GM18861 (cell line): ENCODE measurements at regions not wholly inside any gene's neighbourhood (a gene's known extent, or its start where the extent isn't known, plus 50 kb on each side); places are given as distances from the start of the nearest gene placed in this dataset.
A peak's percentile ranks its signal among the peaks of the same experiment; 100 is the strongest.

Experiments
- ATAC-seq: cut with Tn5 transposase; IDR thresholded peaks from one replicate; pipeline ENCODE4 v1.9.1; 2021; ENCODE audit not compliant: unreplicated experiment

DNA sequence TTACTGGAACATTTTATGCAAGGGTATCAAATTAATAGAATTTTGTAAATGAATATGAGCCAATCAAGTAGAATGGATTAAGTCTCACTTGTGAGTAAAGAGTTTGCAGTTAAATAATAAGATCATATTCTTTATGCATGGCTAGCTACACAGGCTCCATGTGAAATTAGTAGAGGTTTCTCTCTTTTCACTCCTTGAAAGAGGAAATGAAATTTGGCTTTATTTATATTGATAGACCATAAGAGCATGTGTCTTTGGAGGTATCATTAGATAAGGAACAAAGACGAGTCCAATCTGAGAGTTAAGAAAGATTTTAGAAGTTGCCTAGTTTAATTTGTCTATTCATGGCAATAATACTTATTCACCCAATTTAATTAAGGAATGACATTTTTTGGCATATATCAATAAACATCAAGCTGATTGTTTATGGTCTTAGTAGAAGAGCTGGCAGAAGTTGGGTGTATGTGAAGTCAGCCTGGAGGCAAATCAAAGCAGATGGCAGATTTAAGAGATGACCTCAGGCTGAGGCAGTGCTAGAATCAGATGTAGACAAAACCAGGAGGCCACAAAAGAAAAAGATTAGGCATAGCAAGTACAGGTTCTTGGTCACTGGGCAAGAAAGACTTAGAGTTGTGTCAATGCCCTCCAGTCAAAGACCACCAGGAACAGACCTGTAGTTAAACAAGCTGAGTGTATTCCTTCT is 406.5 kb upstream of the ARHGEF26 start:
- ATAC-seq: no peak

DNA sequence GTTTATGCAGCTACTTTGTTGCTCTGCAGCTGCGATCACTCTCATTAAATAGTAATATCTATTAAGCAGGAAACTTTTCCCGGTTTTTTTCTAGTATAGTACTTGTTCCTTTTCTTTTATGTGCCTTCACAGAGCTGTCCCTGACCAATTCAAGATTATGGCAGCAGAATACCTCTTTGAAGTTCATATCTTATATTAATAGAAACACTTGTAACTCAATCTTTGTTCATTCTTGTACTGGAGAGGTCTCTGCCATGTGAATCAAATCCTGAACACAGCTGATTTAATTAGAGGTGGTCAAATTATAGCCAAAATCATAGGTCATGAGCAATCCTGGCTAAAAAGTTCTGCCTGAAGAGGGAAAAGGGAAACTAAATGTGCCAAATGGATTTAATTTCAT is 399.0 kb upstream of the ARHGEF26 start:
- ATAC-seq: no peak

DNA sequence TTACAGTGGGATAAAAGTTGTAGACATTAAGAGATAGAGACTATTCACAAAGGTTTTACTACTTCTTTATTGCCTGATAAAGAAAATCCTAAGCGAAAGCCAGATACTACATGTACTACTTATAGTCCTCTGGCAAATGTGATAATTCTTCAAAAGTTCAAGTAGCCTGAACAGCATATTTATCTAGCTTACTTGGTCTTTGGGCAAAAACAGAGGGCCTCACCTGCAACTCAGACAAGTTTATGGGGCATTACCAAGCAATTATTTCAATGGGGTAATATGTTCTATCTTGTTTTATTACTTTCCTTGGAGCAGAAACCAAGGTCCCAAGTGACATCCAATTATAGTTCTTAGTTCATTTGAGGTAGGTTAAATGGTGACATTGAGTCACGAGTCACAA is 390.1 kb upstream of the ARHGEF26 start:
- ATAC-seq: no peak

DNA sequence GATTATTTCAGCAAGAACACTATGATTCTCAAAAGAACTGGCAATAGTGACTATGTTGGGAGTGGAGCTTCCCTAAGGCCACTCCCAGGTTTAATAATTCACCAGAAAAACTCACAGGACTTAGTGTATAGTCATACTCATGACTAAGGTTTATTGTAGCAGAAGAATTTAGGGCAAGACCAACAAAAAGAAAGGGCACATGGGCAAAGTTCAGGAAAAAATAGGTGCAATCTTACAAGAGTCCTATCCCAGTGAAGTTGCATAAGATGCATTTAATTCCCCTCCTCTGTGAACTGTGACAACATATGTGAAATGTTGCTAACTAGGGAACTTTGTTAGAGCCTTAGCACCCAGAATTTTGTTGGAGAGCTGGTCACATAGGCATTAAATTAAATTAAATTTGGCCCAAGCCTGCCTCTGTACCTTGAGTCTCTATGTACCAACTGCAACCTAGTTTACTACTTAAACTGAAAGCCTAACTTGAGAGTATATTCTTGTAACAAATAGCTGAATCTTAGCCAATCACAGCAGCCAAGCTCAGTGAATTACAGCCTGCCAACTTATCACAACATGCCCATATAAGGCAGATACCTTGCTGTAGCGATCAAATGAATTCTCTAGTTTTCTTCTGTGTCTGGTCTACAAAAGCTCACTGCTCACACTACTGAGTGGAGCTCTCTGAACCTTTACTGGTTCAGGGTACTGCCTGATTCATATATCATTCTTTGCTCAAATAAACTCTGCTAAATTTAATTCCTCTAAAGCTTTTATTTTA is 386.2 kb upstream of the ARHGEF26 start:
- ATAC-seq: no peak

DNA sequence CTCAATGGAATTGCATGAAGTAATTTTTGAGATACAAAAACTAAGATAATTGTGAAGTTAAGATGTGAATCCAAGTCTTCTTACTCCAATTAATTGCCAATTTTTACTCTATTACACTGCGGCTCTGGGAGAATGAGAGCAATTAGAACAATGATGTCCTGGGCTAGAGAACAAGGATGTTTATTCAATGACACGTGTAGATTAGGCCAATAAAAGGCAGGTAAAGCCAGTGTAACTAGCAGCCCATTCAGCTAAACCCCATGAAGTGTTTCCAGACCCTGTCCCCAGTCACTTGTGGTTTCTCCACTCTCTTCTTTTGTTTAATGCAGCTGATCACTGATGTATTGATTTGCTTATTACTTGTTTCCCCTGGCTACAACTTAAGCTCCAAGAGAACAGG is 381.1 kb upstream of the ARHGEF26 start:
- ATAC-seq: no peak

DNA sequence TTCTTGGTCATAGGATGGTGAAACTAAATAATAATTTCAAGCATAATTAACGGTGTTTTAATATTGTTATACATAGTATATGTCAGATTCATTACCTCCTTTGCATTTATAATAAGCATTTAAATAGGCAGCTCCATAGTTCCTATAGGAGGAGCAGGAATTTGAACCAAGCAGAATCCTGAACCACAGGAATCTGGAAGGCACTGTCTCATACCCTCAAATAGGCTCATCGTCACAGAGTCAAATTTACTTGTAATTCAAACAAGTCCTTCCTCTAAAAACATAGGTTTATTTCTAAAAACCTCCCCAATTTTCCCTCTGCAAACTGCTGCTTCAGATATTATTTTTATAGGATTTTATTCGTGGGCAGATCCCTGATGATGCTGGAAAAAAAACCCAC is 376.3 kb upstream of the ARHGEF26 start:
- ATAC-seq: no peak

DNA sequence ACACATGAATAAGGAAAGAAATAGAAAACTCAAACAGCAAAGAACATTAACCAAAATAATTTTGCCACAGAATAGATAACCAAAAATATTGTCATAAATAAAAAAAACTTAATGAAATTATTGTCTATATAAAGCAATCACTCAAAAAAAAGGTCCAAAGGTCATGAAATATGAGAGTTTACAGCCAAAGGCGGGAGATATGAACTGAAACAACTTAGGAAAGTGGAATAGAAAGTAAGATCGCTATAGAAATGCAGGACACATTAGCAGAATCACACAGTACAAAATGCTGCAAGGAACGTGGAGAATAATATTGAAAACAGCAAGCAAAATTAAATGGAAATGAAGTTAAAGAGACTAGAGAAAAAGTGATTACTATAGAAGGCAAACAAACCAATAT is 375.0 kb upstream of the ARHGEF26 start:
- no peak for ATAC-seq

DNA sequence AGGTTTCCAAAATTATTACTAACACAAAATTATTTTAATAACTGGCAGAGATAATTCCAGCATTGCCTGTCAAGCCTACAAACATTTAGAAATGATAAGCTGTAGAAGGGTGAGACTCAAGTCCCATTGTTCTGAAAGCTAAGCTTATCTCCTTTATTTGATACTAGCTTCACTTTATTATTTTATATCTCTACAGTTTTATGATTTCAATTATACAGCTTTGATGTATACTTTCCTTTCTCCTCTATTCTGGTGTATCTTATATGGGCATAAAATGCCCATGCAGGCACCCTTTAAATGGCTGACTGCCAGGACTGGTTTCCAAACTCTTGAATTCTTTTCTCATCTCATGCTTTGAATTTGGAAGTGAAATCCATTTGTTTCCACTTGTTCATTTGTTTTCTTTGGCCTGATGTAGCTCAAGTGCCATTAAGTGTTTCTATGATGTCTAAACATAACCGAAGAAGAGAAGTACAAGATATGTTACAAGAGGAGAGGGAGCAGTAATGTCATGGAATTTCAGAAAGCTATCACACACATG is 372.1 kb upstream of the ARHGEF26 start:
- no peak for ATAC-seq

DNA sequence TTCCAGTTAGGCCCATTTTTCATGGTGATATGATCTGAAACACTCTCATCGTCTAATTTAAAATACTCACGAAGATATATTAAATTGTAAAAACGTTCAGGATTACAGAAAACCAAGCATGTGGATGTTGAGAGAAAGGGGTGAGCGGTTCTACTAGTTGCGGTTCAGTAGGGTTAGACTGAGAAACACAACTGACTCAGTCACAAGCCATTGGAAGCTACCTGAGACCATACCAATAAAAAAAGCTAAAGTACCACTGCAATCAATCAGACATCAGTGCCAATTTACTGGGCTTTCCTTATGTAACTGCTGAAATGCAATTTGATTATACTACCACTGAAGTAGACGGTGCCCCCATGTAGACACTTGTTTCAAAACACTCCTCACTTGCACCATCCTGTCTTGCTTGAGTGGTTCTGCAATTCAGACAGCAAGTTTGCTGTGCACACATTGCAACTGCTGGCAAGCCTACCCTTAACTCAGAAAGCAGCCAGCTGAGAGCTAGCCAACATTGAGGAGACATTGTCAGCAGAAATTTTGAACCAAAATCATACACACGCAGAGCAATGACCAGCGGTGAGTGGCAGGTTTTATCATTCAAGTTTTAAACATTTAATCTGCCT is 368.7 kb upstream of the ARHGEF26 start:
- ATAC-seq: no peak

DNA sequence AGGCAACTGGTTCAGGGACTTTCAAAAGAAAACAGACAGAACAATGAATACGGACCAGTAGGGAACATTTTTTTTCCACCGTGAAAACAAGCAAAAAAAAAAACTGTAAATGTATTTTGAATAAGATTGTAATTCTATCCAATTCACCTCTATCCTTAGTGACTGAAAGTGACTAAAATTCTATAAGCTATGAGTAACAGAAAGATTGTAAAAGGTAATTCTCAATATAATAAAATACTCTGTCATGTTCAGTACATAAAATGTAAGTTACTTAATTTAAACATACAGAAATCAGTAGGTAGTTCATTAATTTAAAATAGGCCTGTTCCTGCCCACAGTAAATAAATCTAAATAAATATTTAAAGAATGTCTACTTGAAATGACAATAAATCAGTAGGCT is 368.2 kb upstream of the ARHGEF26 start:
- ATAC-seq: no peak

DNA sequence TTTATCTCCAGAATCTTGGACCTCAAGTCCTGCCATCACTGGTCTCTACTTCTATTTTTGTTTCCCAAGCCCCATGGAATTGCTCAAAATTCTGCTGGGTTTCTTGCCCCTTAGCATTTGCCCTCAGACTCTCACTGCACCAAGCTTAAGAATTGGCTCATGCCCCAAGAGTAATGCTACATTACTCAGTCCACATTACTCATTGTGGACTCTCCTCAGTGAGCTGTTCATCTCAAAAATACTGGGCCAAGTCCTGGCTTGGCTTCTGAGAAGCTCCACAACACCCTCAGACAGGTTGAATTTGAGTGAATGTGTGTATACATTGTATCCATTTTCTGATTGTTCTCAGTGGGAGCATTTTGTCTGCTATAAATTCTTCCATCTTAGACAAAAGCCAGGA is 364.4 kb upstream of the ARHGEF26 start:
- ATAC-seq: no peak

DNA sequence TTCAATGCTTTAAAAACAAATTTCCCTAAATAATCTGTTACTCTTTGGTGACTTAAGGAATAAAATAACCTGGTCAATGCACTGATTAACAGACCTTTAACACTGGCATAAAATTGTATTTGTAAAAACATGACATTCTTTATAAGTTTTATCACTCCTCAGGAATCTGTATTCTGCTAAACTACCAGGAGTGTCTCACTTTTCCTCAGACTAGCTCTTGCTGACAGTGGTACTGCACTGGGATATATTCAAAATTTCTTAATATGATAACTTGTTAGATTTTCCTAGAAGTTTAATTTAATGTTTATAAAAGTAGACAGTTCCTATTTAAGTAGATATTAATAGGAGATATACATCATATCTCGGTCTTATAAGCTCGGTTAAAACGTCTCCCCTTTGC is 363.4 kb upstream of the ARHGEF26 start:
- no peak for ATAC-seq

DNA sequence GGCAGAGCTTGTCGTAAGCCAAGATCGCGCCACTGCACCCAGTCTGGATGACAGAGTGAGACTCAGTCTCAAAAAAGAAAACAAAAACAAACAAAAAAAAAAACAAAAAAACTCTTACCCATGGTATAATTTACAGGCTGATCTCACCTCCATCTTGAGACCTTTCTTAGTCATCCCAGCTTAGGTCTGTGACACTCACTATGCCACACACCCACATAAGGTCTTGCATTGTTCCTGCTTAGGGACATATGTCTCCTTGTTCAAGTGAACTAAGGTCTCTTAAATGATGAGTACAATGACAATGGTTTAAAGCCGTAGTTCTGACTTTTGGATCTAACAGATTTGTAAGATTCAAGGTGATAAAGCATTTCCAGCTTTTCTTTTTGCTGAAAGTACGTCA is 360.2 kb upstream of the ARHGEF26 start:
- no peak for ATAC-seq

DNA sequence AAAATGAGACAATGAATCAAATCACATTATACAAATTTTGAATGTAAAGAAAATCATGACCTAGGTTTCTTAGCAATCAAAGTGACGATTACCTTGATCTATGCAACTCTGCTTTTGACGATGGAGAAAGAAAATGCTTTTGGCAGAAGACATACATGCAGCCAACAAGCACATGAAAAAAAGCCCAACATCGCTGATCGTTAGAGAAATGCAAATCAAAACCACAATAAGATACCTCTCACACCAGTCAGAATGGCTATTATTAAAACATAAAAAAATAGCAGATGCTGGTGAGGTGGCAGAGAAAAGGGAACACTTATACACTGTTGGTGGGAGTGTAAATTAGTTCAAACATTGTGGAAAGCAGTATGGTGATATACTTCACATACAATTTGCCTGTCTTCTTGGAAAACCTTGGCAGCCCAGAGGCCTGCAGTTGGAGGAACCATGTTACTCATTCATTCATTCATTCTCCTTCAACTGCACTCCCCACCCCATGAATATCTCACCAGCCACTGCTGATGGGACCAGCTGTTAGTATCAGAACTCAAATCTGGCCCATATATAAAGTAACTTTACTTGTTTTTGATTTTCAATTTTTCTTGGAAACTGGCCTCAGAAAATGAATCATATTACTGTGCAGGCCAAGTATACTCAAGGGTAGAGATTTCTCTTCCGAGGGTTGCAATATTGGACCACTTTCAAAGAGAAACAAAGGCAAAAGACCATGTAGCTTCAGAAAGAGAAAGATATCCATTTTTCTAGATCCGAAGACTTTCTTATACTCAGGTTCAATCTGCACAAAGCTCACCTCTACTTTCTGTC is 358.6 kb upstream of the ARHGEF26 start:
- no peak for ATAC-seq

DNA sequence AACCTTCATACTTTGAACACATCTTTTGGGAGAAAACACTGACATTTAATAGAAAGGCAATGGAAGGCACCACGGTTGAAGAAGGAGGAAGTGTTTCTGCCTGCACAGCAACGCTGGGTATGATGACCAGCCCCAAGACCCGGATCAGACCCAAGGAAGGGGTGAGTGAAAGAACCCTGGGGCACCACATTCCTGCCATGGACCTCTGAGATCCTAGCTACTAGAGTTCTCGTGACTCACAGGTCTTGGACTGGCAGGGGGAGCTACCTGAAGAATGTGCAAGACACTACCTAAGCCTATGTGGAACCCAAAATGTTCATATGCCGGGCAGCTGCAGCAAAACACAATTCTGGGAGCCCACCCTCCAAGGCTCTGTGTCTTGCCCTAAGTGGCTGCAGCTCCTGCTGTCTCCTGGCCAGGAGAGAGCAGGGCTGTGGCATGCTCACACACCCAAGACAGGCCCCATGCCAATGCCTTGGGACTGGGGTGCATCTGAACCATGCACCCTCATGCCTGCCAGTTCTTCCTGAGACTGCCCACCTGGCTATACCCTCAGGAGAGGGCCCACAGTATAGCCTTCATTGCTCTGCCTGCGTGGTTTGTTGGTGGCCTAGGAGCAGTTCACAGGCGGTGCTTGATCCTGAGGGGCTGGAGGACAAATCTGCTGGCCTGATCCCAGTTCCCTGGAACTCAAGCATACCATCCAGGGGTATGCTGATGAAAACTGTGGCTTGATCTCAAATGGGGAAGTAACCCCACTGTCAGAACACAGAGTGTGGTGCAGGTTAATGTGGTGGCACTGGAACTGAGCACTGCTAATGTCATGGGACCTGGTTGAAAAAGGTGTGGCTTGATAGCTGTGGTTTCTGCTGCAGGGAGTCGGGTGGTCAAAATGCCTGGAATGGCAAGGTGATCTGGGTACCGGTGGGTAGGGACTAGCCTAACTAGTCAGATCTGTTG is 353.3 kb upstream of the ARHGEF26 start:
- ATAC-seq: no peak

DNA sequence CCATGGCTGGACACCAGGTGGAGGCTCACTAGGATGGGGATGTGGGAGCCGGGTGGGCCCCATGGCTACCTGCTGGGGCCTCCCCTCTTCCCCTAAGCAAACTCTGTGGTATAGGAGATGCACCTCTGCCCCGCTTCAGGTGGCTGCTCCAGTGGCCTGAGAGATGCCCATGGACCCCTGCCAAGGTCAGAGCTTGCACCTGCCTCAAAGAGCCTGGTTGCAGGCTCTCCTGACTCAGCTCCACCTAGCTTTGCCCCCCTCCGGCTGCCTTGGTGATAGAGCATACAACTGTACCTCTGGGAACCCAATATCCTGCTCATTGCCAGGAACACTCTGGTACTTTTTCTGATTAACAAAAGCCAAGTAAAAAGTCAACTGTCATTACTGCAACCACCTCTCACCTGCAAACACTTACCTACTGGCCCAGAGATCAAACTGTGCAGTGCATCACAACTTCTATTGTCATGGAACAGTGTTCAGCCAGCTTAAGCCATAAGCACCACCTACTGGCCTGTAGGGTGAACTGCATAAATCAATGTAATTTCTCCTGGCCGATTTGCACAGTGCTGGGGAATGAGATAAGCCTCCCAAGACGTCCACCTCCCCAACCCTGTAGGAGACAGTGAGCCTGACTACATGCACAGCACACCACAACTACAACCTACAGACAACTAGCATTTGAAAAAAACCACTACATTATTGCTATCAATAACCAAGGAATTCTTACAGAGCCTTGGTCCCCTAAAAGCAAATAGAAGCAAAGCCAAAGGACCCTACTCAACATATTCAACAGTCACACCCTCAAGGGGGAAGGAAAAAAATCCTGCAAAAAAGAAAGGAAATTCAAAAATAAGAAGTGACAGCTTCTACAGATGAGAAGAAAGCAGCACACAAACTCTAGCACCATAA is 352.4 kb upstream of the ARHGEF26 start:
- peak; percentile 95 for ATAC-seq

DNA sequence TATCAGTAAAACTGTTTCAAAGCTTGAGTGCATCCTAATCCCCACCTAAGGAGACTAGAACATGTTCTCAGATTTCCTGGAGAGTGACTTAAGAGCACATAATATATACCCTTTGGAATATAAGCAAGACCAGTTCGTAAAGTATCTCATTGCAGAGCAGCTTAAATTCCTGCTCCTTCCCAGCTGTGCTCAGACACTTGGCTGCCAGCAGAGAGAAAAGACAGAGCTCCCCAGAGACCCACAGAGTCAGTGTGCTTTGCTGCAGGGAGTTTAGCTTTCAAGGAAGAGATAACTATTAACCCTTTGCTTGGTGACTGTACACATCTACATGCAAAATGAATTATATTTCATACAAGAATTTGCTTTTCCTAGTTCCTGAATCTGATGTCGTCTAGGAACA is 338.1 kb upstream of the ARHGEF26 start:
- no peak for ATAC-seq

DNA sequence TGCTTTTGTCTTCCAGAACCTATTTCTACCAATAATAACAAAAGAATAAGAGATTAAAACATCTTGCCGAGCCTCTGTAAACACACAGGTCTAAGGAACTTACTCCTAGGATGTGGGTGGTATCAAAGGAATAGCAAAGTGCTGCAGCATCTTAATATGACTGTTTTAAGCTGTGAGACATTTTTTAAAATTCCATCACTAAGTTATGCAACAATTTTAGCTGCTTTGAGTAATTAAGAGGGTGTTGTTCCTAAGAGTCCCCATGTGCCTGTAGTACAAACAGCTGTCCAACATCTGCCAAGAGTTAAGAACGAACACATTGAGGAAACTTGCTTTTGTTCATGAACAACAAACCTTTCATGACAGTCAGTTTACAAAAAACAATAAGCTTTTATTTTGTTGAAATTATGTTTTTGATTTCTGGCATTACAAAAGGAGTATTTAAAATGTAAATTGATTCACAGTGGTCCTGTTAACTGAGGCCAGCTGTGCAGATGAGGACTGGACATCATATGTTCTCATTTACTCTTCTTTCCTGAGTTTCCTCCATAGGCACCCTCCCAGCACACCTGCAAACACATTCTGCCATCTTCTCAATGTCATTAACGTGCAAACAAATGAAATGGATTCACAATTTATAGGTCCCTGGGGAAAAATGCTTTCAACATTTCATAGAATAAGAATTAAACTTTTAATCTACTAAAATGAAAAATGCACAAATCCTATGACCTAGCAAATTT is 337.3 kb upstream of the ARHGEF26 start:
- no peak for ATAC-seq
